ENCODE measurements at regions not wholly inside any gene's neighbourhood (a gene's known extent, or its start where the extent isn't known, plus 50 kb on each side); places are given as distances from the start of the nearest gene placed in this dataset.

DNA sequence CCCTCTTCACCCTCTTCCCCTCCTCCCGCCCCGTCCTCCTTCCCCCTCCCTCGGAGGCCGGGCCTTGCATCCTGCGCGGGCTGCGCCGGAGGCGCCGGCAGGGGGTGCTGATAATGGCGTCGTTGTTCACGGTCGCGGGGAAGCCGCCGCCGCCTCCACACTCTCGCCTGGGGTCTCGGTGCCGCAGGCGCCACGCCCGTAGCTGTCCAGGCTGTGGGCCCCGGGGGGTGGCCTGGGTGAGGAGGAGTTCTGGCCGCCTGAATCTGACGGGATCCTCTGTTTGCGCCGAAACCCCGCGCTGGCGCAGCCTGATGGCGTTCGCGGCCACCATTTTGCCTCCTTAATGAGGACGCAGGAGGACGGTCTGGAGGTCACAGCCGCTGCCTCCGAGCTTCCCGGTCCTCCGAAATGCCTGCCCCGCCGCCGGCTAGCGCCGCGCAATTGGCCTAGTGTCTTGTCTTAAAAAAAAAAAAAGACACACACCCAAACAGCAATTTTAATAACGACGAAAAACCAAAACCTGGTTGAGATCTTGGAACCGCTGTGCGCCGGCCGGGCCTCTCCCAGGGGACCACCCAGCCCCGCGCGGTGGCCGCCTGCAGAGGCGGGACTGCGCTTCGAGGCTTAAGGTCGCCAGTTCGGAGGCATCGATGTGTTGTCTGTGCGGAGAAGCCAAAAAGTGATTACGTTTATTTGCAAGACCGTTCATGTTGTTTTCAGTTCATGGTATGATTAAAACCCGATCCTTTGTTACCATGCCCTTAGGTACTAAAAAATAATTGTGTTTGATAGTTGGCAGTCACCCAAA is 106.6 kb upstream of the HNRNPU start (continued):
- TF ChIP-seq ZBTB48 (tag by site-specific recombination; IDR thresholded peaks at IDR 0.05) (peak; percentile 35), ZNF626 (tag by site-specific recombination; IDR thresholded peaks at IDR 0.05) (no peak; the same call in 1 of the 2 replicates), ZNF274 (IDR thresholded peaks at IDR 0.05; ENCODE audit: low read length) (no peak), ZNF274 (tag by site-specific recombination; IDR thresholded peaks at IDR 0.05; ENCODE audit: borderline replicate concordance) (no peak), ZNF174 (tag by site-specific recombination; IDR thresholded peaks at IDR 0.05) (no peak), SP2 (tag by site-specific recombination; IDR thresholded peaks at IDR 0.05) (peak; percentile 95), ZSCAN4 (tag by site-specific recombination; IDR thresholded peaks at IDR 0.05) (peak; percentile 56), ZIC2 (tag by site-specific recombination; IDR thresholded peaks at IDR 0.05) (peak; percentile 99), MYNN (tag by site-specific recombination; IDR thresholded peaks at IDR 0.05; ENCODE audit: borderline replicate concordance) (peak; percentile 33; the same call in 1 of the 2 replicates), ZNF449 (tag by site-specific recombination; IDR thresholded peaks at IDR 0.05) (peak; percentile 64), OVOL3 (tag by site-specific recombination; IDR thresholded peaks at IDR 0.05) (peak; percentile 67; the same call in 1 of the 2 replicates), ZNF169 (tag by site-specific recombination; IDR thresholded peaks at IDR 0.05) (no peak), ZNF140 (tag by site-specific recombination; IDR thresholded peaks at IDR 0.05) (no peak), ZNF518A (tag by site-specific recombination; conservative IDR thresholded peaks at IDR 0.05; ENCODE audit: low read depth) (no peak), ZXDB (tag by site-specific recombination; IDR thresholded peaks at IDR 0.05) (peak; percentile 99), ATF2 (tag by site-specific recombination; IDR thresholded peaks at IDR 0.05; ENCODE audit: low read depth) (peak; percentile 23; the same call in 1 of the 2 replicates), ZNF175 (tag by site-specific recombination; IDR thresholded peaks at IDR 0.05) (no peak), ZNF121 (tag by site-specific recombination; IDR thresholded peaks at IDR 0.05) (peak; percentile 89; the same call in 1 of the 2 replicates), IKZF3 (tag by site-specific recombination; IDR thresholded peaks at IDR 0.05) (peak; percentile 95), ZBTB6 (tag by site-specific recombination; IDR thresholded peaks at IDR 0.05) (peak; percentile 31; the same call in 1 of the 2 replicates), ZNF549 (tag by site-specific recombination; IDR thresholded peaks at IDR 0.05) (no peak), ZSCAN30 (tag by site-specific recombination; IDR thresholded peaks at IDR 0.05) (peak; percentile 97)
- TF ChIP-seq, protein P1, sequence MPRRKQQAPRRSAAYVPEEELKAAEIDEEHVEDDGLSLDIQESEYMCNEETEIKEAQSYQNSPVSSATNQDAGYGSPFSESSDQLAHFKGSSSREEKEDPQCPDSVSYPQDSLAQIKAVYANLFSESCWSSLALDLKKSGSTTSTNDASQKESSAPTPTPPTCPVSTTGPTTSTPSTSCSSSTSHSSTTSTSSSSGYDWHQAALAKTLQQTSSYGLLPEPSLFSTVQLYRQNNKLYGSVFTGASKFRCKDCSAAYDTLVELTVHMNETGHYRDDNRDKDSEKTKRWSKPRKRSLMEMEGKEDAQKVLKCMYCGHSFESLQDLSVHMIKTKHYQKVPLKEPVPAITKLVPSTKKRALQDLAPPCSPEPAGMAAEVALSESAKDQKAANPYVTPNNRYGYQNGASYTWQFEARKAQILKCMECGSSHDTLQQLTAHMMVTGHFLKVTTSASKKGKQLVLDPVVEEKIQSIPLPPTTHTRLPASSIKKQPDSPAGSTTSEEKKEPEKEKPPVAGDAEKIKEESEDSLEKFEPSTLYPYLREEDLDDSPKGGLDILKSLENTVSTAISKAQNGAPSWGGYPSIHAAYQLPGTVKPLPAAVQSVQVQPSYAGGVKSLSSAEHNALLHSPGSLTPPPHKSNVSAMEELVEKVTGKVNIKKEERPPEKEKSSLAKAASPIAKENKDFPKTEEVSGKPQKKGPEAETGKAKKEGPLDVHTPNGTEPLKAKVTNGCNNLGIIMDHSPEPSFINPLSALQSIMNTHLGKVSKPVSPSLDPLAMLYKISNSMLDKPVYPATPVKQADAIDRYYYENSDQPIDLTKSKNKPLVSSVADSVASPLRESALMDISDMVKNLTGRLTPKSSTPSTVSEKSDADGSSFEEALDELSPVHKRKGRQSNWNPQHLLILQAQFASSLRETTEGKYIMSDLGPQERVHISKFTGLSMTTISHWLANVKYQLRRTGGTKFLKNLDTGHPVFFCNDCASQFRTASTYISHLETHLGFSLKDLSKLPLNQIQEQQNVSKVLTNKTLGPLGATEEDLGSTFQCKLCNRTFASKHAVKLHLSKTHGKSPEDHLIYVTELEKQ (tag by site-specific recombination; IDR thresholded peaks at IDR 0.05; ENCODE audit: borderline replicate concordance) = peak; percentile 81
- TF ChIP-seq, protein P2, sequence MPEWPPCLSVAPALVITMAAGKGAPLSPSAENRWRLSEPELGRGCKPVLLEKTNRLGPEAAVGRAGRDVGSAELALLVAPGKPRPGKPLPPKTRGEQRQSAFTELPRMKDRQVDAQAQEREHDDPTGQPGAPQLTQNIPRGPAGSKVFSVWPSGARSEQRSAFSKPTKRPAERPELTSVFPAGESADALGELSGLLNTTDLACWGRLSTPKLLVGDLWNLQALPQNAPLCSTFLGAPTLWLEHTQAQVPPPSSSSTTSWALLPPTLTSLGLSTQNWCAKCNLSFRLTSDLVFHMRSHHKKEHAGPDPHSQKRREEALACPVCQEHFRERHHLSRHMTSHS (tag by site-specific recombination; IDR thresholded peaks at IDR 0.05) = 0 out of 2 replicates have a peak, but pooled peaks have one; percentile 53

Data from HEK293 (cell line).